Dermis microvascular lymphatic vessel endothelial cell (primary cell): ENCODE measurements at regions not wholly inside any gene's neighbourhood (a gene's known extent, or its start where the extent isn't known, plus 50 kb on each side); places are given as distances from the start of the nearest gene placed in this dataset.
A peak's percentile ranks its signal among the peaks of the same experiment; 100 is the strongest.
"Not testable (repeated sequence)": the region's sequence is repeated elsewhere in the genome, so short reads cannot be mapped to it uniquely, and the experiment has no call there.

Experiments
- DNase-seq, 2 donors: peaks; one replicate each; pipeline versions ENCODE4 v3.0.0 to v3.0.0-alpha.2; 2010; ENCODE audit warnings: low read depth in 2 of 2

DNA sequence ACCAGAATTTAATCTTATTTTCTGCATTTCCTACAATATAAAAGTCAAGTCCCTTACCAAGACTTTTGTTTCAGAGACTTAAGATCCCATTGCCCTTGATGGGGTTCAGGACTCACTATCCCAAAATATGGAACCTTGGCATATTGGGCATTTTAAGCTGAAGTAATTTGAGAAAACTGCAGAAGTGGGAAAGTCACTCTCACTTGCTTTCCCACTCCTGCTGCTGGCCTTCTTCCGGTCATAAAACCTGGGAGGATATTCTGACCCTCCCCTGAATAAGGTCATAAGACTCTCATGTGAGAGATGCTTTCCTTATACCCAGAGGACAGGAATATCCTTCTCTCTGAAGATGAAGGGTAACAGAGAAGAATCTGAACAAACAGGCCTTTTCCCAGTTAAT is 92.8 kb upstream of the IFNGR1 start:
- DNase-seq, result no peak

GRCh38 chr6:137309078-137309762 is 90.0 kb upstream of the IFNGR1 start:
- peak in 1 of 2 donors; percentile 77 for DNase-seq

DNA sequence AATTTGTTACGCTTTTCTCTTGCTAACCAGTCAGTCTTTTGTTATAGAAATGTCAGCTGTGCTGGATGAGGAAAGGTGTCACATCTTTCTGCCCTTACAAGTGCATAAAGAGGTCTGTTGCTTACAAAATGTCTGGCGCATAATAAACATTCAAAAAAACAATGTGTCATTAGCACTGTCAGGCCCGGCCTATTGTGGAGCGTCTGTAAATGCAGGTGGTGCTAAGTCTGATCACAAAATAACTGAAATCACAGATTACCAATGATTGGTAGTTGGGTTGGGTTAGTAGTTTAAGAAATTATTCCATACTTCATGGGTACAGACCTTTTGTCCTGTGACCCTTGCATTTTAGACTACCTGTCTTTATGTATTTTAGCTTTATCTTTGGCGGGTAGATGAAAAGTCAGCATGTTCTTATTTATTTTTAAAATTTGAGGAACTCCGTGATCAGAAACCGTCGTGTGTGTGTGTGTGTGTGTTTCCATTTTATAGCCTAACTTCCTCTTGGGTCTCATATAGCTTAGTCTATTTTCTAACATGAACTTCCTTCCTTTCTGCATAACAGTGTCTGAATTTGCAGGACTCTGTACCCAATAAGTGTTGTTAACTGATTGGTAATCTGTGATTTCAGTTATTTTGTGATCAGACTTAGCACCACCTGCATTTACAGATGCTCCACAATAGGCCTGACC is 88.1 kb upstream of the IFNGR1 start:
- DNase-seq, result peak in 1 of 2 donors; percentile 7

- no peak for DNase-seq
Measured at GRCh38 chr6:137305691-137306090, 86.5 kb upstream of the IFNGR1 start.

DNA sequence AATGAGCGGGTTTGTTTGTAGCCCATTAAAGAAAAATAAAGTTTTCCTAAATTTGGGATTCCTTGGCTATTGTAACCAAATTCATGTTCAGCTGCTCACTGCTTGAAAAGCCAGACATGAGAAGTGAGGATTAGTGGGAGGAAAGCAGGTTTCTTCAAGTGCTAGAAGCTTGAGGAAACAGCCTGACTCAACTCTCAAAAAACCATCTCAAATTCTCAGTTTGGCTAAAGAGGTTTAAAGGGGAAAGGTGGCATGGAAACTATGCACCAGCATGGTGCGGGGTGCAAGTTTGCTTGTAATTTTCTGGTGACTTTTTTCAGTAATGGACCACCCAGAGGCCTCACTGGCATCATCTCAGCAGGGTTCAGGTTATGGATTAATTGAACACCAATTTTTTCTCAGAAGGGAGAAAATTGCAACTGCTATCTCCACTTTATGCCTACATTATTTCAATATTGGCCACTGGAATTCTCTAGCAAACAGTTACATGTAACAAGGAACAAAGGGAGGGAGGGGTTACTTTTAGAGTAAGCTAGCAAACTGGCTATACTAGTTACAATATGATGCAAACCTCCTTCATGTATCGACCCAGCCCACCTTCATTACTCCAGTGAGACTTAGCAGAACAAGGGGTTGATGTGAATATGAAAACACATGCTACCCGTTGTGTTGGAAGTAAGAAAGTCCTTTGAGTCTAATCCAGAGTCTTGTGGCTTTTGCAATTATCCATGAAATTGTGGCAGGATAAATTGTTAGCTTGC is 85.0 kb upstream of the IFNGR1 start:
- DNase-seq, result no peak

- no peak for DNase-seq
Measured at GRCh38 chr6:137303441-137303840, 84.3 kb upstream of the IFNGR1 start.

DNA sequence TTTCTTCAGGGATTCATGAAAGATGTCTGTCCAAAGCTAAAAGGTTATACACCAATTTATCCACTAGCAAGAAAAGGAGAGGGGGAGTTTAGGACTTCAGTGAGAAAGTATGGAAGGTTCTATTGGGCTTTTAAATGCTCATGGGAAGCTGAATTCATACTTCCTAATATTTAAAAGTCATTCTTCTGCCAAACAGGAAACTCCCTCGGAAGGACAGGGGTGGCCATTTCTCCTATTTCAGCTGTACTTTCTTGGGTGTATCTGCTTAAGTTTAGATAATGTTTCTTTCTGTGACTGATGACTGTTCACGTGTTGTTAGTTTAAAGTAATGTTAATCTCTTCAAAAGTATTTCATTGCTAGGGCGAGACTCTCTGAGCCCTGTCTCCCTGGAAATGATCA is 80.5 kb upstream of the IFNGR1 start:
- no peak for DNase-seq

- peak; percentile 59 to 92 for DNase-seq
Measured at GRCh38 chr6:137297887-137298286, 78.7 kb upstream of the IFNGR1 start.

DNA sequence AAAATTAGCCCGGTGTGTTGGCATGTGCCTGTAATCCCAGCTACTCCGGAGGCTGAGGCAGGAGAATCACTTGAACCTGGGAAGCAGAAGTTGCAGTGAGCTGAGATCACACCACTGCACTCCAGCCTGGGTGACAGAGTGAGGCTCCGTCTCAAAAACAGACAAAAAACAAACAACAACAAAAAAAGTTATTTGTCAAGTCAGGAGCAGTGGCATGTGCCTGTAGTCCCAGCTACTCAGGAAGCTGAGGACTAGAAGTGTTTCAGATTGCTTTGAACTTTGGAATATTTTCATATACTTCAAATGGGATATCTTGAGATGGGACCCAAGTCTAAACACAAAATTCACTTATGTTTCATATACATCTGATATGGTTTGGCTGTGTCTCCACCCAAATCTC is 73.1 kb upstream of the IFNGR1 start:
- not testable (repeated sequence) for DNase-seq

- DNase-seq, result peak; percentile 12 to 57
Measured at GRCh38 chr6:137291441-137291840, 72.3 kb upstream of the IFNGR1 start.

DNA sequence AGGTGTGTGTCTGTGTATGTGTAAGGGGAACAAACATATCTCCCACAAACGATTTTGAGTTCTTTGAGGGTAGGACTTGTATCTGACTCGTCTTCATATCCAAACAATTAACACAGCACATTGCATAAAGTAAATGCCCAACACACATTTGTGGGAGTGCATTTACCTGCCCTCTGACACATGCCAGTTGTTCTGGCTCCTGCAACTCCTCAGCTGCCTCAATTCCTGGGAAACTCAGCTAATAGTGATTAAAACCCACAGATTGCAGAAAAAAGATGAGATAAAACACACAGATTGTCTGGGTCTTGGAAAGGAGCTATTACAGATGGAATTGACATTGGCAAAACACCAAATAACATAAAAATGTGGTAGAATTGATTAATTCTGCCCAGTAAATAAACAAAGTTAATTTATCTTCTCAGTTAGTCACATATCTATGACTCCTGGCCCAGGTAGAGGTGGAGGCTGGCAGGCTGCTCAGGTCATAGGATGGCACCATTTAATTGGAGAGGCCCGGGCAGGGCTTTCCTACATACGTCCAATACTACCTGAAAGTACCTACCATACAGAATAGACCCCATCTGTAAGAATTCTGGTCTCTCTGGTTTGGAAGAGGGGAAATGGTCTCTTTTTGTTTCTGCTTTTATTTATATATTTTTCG is 71.5 kb upstream of the IFNGR1 start:
- DNase-seq, result no peak

DNA sequence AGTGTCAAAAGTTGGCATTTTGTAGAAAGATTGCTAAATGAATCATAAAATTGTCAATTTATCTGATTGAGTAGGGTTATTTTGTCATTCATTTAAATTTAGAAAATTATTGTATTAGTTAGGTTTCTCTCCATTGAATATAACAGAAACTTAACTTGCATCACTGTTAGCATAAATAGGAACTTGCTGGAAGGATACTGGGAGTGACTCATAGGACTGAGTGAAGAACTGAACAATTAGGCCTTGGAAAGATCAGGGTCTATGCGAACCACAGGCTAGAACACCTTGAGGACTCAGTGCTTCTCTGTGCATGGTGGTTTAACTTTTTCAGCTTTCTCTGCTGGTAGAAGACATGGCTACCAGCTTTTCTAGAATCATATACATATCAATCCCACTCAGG is 67.7 kb upstream of the IFNGR1 start:
- DNase-seq, result no peak

GRCh38 chr6:137286368-137286767 is 67.2 kb upstream of the IFNGR1 start:
- DNase-seq, result no peak

GRCh38 chr6:137284811-137285110 is 65.6 kb upstream of the IFNGR1 start:
- no peak for DNase-seq

DNA sequence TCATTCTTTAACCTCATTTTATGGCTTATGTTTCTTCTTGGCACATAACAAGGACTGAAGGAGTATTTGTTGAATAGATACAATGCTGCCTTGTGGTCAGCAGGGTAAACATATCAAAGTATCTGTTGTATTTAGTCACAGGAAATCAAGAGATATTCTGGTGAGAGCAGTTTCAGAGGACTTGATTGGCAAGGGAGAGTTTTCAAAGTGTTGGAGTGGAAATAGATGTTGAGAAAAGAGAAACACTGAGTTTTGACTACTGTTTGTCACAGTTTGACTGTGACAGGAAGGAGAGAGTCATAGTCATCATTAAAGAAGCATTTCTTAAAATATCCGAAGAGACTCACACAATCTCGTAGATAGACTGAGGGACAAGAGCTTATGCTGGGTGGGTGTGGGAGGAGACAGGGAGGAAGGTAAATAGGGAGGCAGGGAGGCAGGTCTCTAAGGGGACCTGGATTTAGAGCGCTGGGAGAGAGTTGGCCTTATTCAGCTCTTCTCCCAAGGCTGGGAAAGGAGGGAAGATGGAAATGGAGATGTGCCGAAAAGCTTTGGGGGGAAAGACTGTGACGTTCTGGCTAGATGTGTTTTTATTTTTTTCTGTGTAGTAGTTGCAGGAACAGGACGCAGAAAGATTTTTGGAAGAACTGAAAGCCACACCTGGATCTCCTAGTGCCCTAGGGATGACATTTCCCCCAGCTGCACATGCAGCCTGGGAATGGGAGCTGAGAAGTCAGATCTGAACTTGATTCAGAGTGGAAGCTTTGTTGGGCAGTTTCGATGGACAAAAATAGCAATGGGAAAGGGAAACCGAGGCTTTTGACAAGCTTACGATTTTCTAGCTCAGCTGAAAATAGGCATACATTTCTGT is 65.0 kb upstream of the IFNGR1 start:
- DNase-seq, result no peak

DNA sequence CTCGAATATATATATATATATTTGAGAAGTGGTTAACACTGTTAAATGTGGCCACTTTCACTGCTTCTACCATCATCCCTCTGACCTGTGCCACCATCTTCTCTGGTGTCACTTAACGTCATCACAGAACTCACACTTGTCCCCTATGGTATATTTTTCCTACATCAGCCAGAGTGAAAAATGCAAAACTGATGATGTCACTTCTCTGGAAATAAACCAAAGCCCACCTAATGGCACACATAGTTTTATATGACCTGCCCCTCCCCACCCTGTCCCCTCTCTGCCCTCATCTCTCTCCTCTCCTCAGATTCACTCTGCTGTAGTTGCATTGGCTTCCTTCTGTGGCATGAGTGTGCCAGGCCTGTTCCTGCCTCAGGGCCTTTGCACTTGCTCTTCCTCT is 63.9 kb upstream of the IFNGR1 start:
- DNase-seq, result no peak

DNA sequence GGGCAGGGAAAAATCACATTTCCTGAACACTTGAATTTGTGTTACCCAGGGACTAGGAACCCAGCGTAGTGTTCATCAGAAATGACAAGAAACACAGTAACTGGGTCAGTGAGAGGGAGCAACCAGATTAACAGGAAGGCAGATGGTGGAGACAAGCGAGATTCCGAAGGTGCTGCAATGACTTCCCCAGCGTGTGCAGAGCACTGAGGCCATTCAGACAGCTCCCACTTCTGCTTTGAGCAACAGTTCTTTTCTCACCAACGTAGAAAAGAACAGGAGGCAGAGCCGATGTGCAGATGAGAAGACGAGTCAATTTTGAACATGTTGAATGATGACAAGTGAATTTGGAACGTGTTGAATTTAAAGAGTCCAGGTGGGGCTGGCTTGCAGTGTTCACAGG is 63.1 kb upstream of the IFNGR1 start:
- no peak for DNase-seq

DNA sequence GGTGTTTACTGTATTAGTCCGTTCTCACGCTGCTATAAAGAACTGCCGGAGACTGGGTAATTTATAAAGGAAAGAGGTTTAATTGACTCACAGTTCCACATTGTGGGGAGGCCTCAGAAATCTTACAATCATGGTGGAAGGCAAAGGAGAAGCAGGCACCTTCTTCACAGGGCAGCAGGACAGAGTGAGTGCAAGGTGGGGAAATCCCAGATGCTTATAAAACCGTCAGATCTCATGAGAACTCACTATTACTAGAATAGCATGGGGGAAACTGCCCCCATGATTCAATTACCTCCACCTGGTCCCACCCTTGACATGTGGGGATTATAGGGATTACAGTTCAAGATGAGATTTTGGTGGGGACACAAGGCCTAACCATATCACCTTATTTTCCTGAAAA is 60.1 kb upstream of the IFNGR1 start:
- not testable (repeated sequence) for DNase-seq

DNA sequence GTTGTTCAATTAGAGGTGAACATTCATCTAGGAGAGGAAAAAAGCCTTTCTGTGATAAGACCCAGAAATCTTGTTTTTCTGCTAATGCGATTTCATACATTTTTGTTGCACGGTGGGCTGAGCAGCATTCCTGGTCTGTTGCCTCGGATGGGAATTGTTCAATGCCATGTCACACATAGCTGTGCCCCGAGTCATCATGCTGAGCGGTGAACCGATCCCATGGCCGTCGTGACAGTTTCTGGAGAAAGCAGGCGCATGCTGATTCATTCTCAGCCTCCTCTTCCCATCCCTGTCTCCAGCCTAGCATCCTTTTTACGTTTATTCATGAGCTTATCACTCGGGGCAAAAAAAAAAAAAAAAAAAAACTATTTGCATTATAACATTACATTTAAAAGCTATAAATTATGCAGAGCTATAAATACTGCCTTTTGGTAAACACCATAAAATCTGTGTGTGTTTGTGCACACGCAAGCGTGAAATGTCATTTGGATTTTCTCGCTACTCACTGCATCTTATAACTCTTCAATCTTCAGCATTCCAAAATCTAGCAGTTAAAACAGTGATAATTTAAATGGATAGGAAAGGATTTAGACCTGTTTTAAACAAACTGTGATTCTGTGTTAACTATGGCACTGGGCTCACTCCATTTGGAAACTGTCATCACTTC is 58.9 kb upstream of the IFNGR1 start:
- peak in 1 of 2 donors; percentile 14 for DNase-seq

DNA sequence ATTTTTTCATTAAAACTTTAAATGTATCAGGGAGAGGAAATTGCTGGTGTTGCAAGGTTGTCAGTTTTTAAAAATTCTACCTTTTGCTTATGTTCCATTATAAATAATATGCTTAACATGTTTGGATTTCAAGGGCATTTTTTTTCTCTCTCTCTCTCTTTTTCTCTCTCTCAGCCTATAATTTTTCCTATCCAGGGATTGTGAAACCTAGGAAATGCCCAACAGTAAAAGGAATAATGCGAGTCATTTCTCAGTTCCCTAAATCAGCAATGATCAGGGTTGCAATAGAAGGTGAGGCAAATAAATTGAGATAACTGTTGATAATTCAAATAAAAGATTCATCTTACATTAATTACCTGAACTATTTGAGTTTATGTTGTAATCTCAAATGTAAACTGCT is 53.2 kb upstream of the IFNGR1 start:
- DNase-seq, result no peak
